Testis (tissue), 2 donors: ENCODE measurements at regions not wholly inside any gene's neighbourhood (a gene's known extent, or its start where the extent isn't known, plus 50 kb on each side); places are given as distances from the start of the nearest gene placed in this dataset.

Experiments used
- DNase-seq: peaks from one replicate; pipeline ENCODE4 v3.0.0-alpha.2; 2019
- H3K27ac ChIP-seq, 2 donors: fragments of 200-600 bp; sonication (generic); one replicate each; pipeline ENCODE4 v1.5.1; 2019
- H3K27me3 ChIP-seq: fragments of 200-600 bp; sonication (generic); one replicate; pipeline ENCODE4 v1.5.1; 2019
- H3K36me3 ChIP-seq: fragments of 200-600 bp; sonication (generic); one replicate; pipeline ENCODE4 v1.5.1; 2017; ENCODE audit warnings: low read depth; ENCODE audit errors: missing control alignments
- H3K4me1 ChIP-seq: fragments of 200-600 bp; sonication (generic); one replicate; pipeline ENCODE4 v1.5.1; 2019
- H3K4me3 ChIP-seq, 2 donors: fragments of 200-600 bp; sonication (generic); one replicate each; pipeline ENCODE4 v1.5.1; 2017 to 2019
- H3K9me3 ChIP-seq: fragments of 200-600 bp; sonication (generic); one replicate; pipeline ENCODE4 v1.5.1; 2017
- POLR2A ChIP-seq: fragments of 450-650 bp; IDR thresholded peaks from one replicate; pipeline ENCODE4 v1.6.1; 2017; ENCODE audit warnings: antibody characterized with exemption, mild to moderate bottlenecking, moderate library complexity
- WGBS, 2 donors: methylation state at CpG; one replicate each; pipeline ENCODE4 v1.1.5; 2018; 5-methylcytosine and 5-hydroxymethylcytosine counted together
- intact Hi-C: fragments of 100-400 bp; cut with DNase I; formaldehyde crosslinking; loops from one replicate; pipeline ENCODE4 v1.15.1; 2023; ENCODE audit warnings: low total_unique reads
- TF ChIP-seq, protein P1 (sequence below), 3 experiments: fragments of 450-650 bp in 2 of 3; fragments of 200-600 bp in 1 of 3; sonication (generic) in 1 of 3; IDR thresholded peaks; one replicate each; pipeline ENCODE4 v1.5.1; 2016 to 2019; ENCODE audit warnings: antibody characterized with exemption in 3 of 3, mild to moderate bottlenecking in 2 of 3, moderate library complexity in 1 of 3

- TF ChIP-seq, protein P1, sequence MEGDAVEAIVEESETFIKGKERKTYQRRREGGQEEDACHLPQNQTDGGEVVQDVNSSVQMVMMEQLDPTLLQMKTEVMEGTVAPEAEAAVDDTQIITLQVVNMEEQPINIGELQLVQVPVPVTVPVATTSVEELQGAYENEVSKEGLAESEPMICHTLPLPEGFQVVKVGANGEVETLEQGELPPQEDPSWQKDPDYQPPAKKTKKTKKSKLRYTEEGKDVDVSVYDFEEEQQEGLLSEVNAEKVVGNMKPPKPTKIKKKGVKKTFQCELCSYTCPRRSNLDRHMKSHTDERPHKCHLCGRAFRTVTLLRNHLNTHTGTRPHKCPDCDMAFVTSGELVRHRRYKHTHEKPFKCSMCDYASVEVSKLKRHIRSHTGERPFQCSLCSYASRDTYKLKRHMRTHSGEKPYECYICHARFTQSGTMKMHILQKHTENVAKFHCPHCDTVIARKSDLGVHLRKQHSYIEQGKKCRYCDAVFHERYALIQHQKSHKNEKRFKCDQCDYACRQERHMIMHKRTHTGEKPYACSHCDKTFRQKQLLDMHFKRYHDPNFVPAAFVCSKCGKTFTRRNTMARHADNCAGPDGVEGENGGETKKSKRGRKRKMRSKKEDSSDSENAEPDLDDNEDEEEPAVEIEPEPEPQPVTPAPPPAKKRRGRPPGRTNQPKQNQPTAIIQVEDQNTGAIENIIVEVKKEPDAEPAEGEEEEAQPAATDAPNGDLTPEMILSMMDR (IDR thresholded peaks at IDR 0.05) = no peak
- WGBS, 2 donors = 75 to 83% methylated on average over 20 of the region's 20 CpGs
These were observed 148.6 kb downstream of the SYF2 start for GRCh38 chr1:25083481-25084345.

DNA sequence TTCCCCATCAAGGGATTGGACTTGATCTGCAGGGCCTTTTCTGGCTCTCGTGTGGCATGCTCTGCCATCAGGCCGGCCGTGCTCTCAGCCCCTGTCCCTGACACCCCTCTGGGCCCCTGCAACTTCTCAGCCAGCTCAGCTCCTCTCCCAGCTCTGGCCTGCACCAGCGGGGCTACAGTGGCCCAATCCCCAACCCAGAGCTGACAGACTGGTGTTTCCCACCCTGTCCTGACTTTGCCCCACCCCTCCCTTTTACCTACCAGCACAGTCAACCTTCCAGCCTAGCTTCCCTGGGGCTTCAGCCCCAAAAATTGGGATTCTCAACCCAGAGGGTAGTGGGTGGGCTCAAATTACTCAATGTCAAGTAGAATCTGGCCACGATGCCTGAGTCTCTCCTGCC, 149.3 kb downstream of the SYF2 start:
- Histone ChIP-seq H3K4me3 (no peak overlapping the region), H3K36me3 (no peaks in the 10 kb centered on the region), H3K27ac (no peak overlapping the region), H3K4me1 (no peaks in the 10 kb centered on the region), H3K9me3 (no peaks in the 10 kb centered on the region), H3K27me3 (no peaks in the 10 kb centered on the region)
- no peak for TF ChIP-seq POLR2A
- TF ChIP-seq, protein P1 (IDR thresholded peaks at IDR 0.05) = no peak
- intact Hi-C loops = no loop called here
- DNase-seq = no peak
- 56 to 90% methylated on average over 1 to 5 of the region's 5 CpGs for WGBS, 2 donors

More at GRCh38 chr1:25083481-25084345, 148.6 kb downstream of the SYF2 start:
- Histone ChIP-seq H3K36me3 (no peaks in the 10 kb centered on the region), H3K9me3 (no peaks in the 10 kb centered on the region), H3K27me3 (no peaks in the 10 kb centered on the region), H3K4me1 (no peaks in the 10 kb centered on the region), H3K4me3 (no peak overlapping the region), H3K27ac (no peak overlapping the region)
- intact Hi-C loops = no loop called here
- no peak for DNase-seq

GRCh38 chr1:25082216-25082899, 149.9 kb downstream of the SYF2 start:
- Histone ChIP-seq H3K27me3 (no peaks in the 10 kb centered on the region), H3K36me3 (no peaks in the 10 kb centered on the region), H3K27ac (no peak overlapping the region), H3K4me3 (no peak overlapping the region), H3K9me3 (no peaks in the 10 kb centered on the region), H3K4me1 (no peaks in the 10 kb centered on the region)
- intact Hi-C loops = no loop called here
- no peak for DNase-seq
- TF ChIP-seq POLR2A = no peak
- TF ChIP-seq, protein P1 (IDR thresholded peaks at IDR 0.05) = no peak
- WGBS, 2 donors = 82 to 84% methylated on average over 17 to 25 of the region's 25 CpGs

DNA sequence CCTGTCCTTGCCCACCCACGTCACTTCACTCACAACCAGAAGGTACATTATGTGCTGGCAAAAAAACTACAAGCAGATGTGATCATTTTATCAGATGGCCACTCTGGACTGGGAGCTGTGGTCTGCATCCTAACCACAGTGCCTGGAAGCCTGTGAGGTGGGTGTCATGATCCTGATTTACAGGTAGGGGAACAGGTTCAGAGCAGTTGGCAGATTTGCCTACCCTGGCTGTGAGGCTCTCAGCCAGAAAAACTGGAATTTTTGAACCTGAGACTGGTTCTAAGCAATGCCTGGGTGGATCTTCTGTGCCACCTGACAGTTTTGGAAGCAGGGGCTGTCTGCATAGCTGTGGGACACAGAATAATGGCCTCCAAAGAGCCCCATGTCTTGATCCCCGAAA, 150.8 kb downstream of the SYF2 start:
- WGBS, 2 donors = 74 to 79% methylated on average over 2 of the region's 2 CpGs
- H3K4me1 ChIP-seq = no peaks in the 10 kb centered on the region
- no peaks in the 10 kb centered on the region for H3K9me3 ChIP-seq
- no peak overlapping the region for H3K4me3 ChIP-seq
- TF ChIP-seq, protein P1 (IDR thresholded peaks at IDR 0.05) = no peak
- TF ChIP-seq POLR2A = no peak
- H3K36me3 ChIP-seq = no peaks in the 10 kb centered on the region
- H3K27ac ChIP-seq = no peak overlapping the region
- intact Hi-C loops = no loop called here
- H3K27me3 ChIP-seq = no peaks in the 10 kb centered on the region
- DNase-seq = no peak
